Islet of Langerhans (tissue), 1 donor: ENCODE measurements at regions not wholly inside any gene's neighbourhood (a gene's known extent, or its start where the extent isn't known, plus 50 kb on each side); places are given as distances from the start of the nearest gene placed in this dataset.

Experiments used
- FAIRE-seq: peaks from one replicate; lab custom pipeline; 2011; peaks lifted over from hg19 to GRCh38; lab: Jason Lieb, UNC

DNA sequence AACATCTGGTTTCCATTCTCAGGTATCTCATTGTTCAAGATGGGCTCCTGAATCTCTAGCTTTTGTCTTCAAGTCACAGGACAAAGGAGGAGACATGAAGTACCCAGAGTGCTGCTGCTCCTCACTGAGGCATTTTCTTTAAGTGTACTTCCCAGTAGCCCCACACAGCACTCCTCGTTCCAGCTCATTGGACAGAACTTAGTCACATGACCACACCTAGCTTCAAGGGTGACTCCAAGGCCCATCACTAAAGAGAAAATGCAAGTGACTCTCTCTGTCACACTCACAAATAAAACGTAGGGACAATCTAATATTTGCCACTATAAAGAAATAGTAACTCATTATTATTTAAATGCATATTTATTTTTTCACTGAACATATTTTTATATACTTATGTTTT is 58.3 kb upstream of the NEUROD6 start:
- FAIRE-seq: no peak

DNA sequence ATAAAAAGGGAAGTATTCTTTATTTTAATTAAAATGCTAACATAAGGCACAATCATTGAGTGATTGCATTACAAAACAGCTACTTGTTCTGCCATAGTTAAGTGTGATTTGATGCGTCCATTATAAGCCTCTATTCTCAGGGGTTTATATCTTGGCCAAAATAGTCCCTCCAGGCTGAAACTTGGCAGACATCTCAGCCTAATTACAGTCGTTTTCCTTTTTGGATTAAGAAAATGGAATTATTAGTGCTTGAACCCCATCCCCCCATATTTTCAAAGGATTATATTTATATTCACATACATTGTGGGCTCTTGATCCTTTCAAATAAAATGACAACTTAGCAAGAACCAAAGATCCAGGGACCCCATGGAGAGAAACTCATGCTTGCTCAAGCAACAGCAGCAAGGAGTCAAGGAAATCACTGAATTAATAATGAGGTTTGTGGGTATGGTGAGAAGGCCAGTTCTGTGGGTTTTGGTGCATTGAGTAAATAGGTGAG is 66.7 kb upstream of the NEUROD6 start:
- FAIRE-seq: no peak

GRCh38 chr7:31408140-31408729 is 67.7 kb upstream of the NEUROD6 start:
- peak; percentile 90 for FAIRE-seq

GRCh38 chr7:31410265-31410664 is 69.7 kb upstream of the NEUROD6 start:
- FAIRE-seq: no peak

DNA sequence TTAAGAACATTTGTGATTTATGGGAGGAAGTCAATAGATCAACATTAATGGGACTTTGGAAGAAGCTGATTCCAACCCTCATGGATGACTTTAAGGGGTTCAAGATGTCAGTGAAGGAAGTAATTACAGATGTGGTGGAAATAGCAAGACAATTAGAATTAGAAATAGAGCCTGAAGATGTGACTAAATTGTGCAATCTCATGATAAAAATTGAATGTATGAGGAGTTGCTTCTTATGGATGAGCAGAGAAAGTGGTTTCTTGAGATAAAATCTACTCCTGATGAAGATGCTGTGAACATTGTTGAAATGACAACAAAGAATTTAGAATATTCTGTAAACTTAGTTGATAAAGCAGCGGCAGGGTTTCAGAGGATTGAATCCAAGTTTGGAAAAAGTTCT is 70.9 kb upstream of the NEUROD6 start:
- FAIRE-seq: no peak

DNA sequence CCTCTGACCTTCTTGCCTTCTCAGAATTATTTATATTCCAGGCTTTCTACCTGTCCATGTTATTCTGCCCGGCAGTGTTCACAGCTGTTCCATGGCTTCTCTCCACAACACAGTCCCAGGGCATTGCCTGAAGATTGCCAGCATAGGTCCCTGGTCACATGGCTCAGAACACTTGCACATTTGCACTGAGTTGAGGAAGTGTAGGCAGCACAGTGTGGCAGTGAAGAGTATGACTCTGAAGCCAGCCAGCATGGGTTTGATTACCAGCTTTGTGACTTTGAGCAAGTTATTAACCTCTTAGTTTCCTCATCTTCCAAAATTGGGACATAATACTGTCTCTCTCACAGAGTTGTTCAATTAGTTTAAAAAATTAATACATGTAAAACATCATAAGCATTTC is 73.2 kb upstream of the NEUROD6 start:
- no peak for FAIRE-seq

DNA sequence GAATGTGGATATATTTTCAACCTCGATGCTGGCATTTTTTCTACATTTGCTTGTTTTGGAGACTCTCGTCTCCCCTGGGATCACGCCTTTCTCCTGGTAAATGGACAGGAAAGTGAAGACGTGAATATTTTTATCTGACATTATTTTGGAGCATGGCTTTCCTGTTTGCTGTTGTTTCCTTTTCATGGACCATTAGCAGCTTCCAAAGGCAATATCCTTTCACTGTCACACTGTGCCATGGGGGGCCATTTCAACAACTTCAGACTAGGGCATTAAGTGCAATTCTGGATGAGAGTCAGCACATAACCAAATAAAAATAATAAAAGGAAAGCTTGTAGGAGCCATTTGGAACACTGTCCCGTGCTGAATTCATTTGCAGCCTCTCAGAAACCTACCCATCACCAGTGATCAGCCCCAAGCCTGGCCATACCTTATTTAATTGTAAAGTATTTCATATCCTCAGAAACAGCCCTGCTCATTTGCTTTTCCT is 75.9 kb upstream of the NEUROD6 start:
- FAIRE-seq: no peak

- FAIRE-seq: no peak
These were observed 78.4 kb upstream of the NEUROD6 start for GRCh38 chr7:31418928-31419327.

- no peak for FAIRE-seq
These were observed 79.1 kb upstream of the NEUROD6 start for GRCh38 chr7:31419505-31420055.

DNA sequence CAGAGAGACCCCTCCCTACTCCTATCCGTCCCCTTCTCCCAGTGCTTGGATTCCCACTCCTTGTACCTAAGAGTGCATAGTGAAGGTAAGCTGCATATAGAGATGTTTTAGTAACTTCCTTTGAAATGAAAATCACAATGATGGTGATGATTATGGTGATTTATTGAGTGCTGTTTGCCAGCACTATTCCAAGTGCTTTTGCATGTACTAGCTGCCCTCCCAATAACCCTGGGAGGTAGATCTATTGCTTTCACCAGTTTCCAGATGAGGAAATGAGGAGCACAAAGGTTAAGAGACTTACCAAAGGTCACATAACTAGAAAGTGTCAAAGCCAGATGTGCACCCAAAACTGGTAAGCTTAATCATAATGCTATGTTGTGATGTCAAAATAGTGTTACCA is 80.4 kb upstream of the NEUROD6 start:
- no peak for FAIRE-seq

- FAIRE-seq: no peak
These were observed 81.1 kb upstream of the NEUROD6 start for GRCh38 chr7:31421607-31422006.

GRCh38 chr7:31423994-31424393 is 83.5 kb upstream of the NEUROD6 start:
- FAIRE-seq: no peak

GRCh38 chr7:31432176-31432575 is 81.7 kb upstream of the ITPRID1 start:
- FAIRE-seq: no peak

GRCh38 chr7:31432836-31433340 is 81.0 kb upstream of the ITPRID1 start:
- no peak for FAIRE-seq

- FAIRE-seq: no peak
These were observed 76.5 kb upstream of the ITPRID1 start for GRCh38 chr7:31437250-31437865.

GRCh38 chr7:31439165-31439564 is 74.7 kb upstream of the ITPRID1 start:
- no peak for FAIRE-seq

GRCh38 chr7:31440511-31440910 is 73.4 kb upstream of the ITPRID1 start:
- no peak for FAIRE-seq

GRCh38 chr7:31442626-31443025 is 71.3 kb upstream of the ITPRID1 start:
- no peak for FAIRE-seq

- peak; percentile 69 for FAIRE-seq
These were observed 70.4 kb upstream of the ITPRID1 start for GRCh38 chr7:31443457-31443856.

GRCh38 chr7:31444196-31444595 is 69.7 kb upstream of the ITPRID1 start:
- FAIRE-seq: no peak

DNA sequence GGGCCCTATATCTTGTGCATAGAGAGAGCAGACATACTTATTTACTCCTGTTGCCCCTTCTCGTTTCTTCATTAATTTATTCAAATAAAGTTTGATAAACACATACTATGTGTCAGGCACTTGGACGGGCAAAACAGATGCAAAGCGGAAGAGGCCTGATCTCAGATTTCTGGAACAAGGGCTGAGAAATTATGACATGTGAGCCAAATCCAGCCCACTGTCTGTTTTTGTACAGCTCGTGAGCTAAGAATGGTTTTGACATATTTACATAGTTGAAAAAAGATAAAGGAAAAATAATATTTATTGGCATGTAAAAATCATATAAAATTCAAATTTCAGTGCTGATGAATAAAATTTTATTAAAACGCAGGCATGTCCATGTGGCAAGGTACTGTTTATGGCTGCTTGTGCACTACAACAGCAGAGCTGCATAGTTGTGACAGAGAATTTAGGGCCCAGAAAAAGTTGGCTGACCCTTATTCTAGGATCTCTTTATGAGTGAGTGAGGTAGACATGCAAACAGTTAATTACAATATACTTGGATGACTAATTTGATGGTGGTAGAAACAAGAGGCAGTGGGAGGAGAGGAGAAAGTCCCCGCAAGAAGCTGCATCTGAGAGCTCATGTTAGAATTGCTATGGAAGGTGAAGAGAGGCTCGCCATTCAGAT is 68.1 kb upstream of the ITPRID1 start:
- no peak for FAIRE-seq

- FAIRE-seq: no peak
These were observed 65.2 kb upstream of the ITPRID1 start for GRCh38 chr7:31448649-31449048.

- FAIRE-seq: no peak
These were observed 58.0 kb upstream of the ITPRID1 start for GRCh38 chr7:31455844-31456243.
